ENCODE measurements at regions not wholly inside any gene's neighbourhood (a gene's known extent, or its start where the extent isn't known, plus 50 kb on each side); places are given as distances from the start of the nearest gene placed in this dataset.

DNA sequence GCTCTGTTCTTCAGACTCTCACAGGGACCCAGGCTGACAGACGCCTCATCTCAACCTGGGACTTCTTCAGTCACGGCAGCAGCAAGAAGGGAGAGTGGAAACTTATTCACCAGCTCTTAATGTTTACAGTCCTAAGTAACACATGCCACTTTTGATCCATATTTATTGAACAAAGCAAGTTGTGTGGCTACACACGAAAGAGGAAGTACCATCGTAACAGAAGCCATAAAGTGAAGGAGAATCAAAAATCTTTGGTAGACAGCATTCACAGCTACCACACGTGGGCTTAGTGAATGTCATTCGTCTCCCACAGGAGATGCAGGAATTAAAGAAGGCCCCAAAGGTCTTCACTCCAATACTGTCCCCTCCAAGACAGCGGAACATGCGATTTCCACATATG, 582.6 kb downstream of the CETN3 start (continued):
- TF ChIP-seq CTBP2 (IDR thresholded peaks at IDR 0.05; ENCODE audit: borderline replicate concordance, insufficient read depth, insufficient read length, low read length): no peak
- TF ChIP-seq TBP (IDR thresholded peaks at IDR 0.05; ENCODE audit: low read depth, low read length): no peak
- TF ChIP-seq, protein P1, sequence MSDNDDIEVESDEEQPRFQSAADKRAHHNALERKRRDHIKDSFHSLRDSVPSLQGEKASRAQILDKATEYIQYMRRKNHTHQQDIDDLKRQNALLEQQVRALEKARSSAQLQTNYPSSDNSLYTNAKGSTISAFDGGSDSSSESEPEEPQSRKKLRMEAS (IDR thresholded peaks at IDR 0.05): no peak
